ENCODE measurements at regions not wholly inside any gene's neighbourhood (a gene's known extent, or its start where the extent isn't known, plus 50 kb on each side); places are given as distances from the start of the nearest gene placed in this dataset.
A peak's percentile ranks its signal among the peaks of the same experiment; 100 is the strongest.

DNA sequence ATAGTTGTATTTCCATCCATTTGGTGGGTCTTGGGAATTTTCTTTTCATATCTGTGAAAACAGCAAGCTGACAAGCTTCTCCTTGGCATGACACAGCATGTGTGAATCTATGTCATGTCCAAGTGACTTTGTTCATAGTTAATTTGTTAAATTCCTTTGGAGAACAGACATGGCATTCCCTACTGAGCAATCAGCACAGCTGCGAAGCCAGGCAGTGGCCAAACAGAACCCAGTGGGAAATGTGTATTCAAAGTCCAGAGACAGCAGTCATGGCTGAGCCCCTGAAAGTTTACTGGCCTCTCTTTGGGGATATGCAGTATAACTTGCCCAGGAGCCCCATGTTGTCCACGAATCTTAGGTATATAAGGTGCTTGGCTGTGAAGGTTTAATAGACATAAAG is 474.7 kb downstream of the NKX6-1 start:
- no peak for TF ChIP-seq GATA2 (IDR thresholded peaks at IDR 0.05; ENCODE audit: low read depth, low read length)
- no peak for TF ChIP-seq GATA3 (IDR thresholded peaks at IDR 0.05; ENCODE audit: low read depth, low read length)

- no peak for TF ChIP-seq GATA3 (IDR thresholded peaks at IDR 0.05; ENCODE audit: low read depth, low read length)
- no peak for TF ChIP-seq GATA2 (IDR thresholded peaks at IDR 0.05; ENCODE audit: low read depth, low read length)
Observed at GRCh38 chr4:84022564-84022963, 476.5 kb downstream of the NKX6-1 start.

GRCh38 chr4:84019626-84020025 is 479.5 kb downstream of the NKX6-1 start:
- TF ChIP-seq GATA2 (IDR thresholded peaks at IDR 0.05; ENCODE audit: low read depth, low read length) (no peak), GATA3 (IDR thresholded peaks at IDR 0.05; ENCODE audit: low read depth, low read length) (no peak)

GRCh38 chr4:84003046-84003445 is 467.1 kb downstream of the GPAT3 start:
- no peak for TF ChIP-seq GATA3 (IDR thresholded peaks at IDR 0.05; ENCODE audit: low read depth, low read length)
- TF ChIP-seq GATA2 (IDR thresholded peaks at IDR 0.05; ENCODE audit: low read depth, low read length): no peak

GRCh38 chr4:84001876-84002569 is 466.1 kb downstream of the GPAT3 start:
- TF ChIP-seq GATA3 (IDR thresholded peaks at IDR 0.05; ENCODE audit: low read depth, low read length) (no peak), GATA2 (IDR thresholded peaks at IDR 0.05; ENCODE audit: low read depth, low read length) (no peak)

DNA sequence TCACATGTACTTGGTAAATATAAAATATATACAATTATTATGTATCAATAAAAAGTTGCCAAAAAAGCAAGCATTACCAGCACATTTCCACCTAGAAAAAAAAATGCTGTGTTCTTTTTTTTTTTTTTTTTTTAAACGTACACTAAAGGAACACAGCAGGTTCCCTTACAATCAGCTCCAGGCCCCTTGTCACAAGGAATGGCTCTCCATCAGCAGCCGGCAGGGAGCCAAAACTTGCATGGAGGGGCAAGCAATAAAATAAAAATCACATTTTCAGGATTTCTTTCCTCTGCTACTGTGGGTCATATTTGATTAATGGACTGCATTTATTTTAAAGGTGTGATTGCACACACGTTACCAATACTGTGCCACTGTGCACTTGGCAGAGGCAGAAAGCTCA is 460.3 kb downstream of the GPAT3 start:
- TF ChIP-seq GATA2 (IDR thresholded peaks at IDR 0.05; ENCODE audit: low read depth, low read length) (no peak), GATA3 (IDR thresholded peaks at IDR 0.05; ENCODE audit: low read depth, low read length) (no peak)

GRCh38 chr4:83993774-83994173 is 457.9 kb downstream of the GPAT3 start:
- TF ChIP-seq GATA3 (IDR thresholded peaks at IDR 0.05; ENCODE audit: low read depth, low read length) (no peak), GATA2 (IDR thresholded peaks at IDR 0.05; ENCODE audit: low read depth, low read length) (peak; percentile 45; the same call in 1 of the 2 replicates)

DNA sequence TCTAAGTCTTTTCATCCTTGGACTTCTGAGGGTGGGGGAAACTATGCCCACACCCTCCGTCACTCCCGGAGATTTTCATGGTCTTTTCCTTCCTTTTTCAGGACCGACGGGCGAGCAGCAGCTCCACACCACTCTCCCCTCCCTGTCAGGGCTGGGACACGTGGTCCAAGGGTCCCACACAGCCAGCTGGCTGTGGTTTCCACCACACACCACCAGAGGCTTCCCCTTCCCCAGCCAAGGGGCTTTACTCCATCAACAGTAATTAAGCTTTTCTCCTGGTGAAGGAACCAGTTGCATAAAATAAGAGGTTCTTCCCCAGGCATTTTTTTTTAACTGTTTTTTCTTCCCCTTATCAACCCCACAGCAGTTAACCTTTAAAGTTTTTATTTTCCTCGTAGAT is 453.9 kb downstream of the GPAT3 start:
- no peak for TF ChIP-seq GATA2 (IDR thresholded peaks at IDR 0.05; ENCODE audit: low read depth, low read length)
- no peak for TF ChIP-seq GATA3 (IDR thresholded peaks at IDR 0.05; ENCODE audit: low read depth, low read length)

GRCh38 chr4:83981156-83981555 is 445.2 kb downstream of the GPAT3 start:
- no peak for TF ChIP-seq GATA3 (IDR thresholded peaks at IDR 0.05; ENCODE audit: low read depth, low read length)
- TF ChIP-seq GATA2 (IDR thresholded peaks at IDR 0.05; ENCODE audit: low read depth, low read length): no peak

DNA sequence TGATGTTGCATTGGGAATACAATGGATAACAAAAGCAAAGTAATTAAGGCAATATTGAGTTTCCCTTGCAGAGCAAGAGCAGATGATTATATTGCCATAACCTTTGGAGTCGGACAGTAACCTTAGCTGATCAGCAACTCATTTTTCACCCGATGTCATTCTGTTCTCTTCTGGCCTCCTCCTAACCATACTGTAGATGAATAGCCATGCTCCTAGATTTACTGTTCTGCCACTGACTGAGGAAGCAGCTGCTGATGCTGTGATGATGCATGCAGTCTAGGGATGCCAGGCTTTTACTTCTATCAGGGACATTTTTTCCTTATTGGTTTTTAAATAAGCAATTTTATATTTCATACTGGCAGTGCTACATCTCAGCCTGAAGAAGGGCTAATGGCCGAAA is 443.9 kb downstream of the GPAT3 start:
- TF ChIP-seq GATA2 (IDR thresholded peaks at IDR 0.05; ENCODE audit: low read depth, low read length) (no peak), GATA3 (IDR thresholded peaks at IDR 0.05; ENCODE audit: low read depth, low read length) (no peak)

- no peak for TF ChIP-seq GATA2 (IDR thresholded peaks at IDR 0.05; ENCODE audit: low read depth, low read length)
Observed at GRCh38 chr4:83974111-83974780, 438.3 kb downstream of the GPAT3 start.

- TF ChIP-seq GATA2 (IDR thresholded peaks at IDR 0.05; ENCODE audit: low read depth, low read length) (no peak), GATA3 (IDR thresholded peaks at IDR 0.05; ENCODE audit: low read depth, low read length) (no peak)
Observed at GRCh38 chr4:83964996-83965541, 429.2 kb downstream of the GPAT3 start.

GRCh38 chr4:83962492-83962891 is 426.6 kb downstream of the GPAT3 start:
- TF ChIP-seq GATA3 (IDR thresholded peaks at IDR 0.05; ENCODE audit: low read depth, low read length) (no peak), GATA2 (IDR thresholded peaks at IDR 0.05; ENCODE audit: low read depth, low read length) (no peak)

DNA sequence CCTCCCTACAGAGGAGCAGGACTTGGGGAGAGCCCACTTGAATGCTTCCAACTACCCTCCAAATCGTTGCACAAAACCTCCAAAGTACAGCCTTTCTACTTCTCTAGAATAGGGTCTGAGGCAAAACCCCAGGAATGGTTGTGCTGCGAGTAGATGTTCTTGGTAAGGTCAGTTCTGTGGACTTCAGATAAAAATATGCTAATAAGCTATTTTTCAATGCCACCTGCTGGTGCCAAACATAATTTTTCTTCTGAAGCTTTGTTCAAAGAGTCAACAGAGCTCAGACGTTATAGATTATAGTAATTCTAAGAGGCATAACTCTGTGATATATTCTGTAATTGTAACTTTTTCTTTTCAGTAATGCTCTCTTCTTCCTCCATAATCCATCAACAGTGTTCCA is 425.7 kb downstream of the GPAT3 start:
- TF ChIP-seq GATA3 (IDR thresholded peaks at IDR 0.05; ENCODE audit: low read depth, low read length) (no peak), GATA2 (IDR thresholded peaks at IDR 0.05; ENCODE audit: low read depth, low read length) (no peak)

GRCh38 chr4:83959160-83959559 is 423.3 kb downstream of the GPAT3 start:
- TF ChIP-seq GATA3 (IDR thresholded peaks at IDR 0.05; ENCODE audit: low read depth, low read length): no peak
- TF ChIP-seq GATA2 (IDR thresholded peaks at IDR 0.05; ENCODE audit: low read depth, low read length): no peak

All from SH-SY5Y (cell line).